K562 (cell line): ENCODE measurements at regions not wholly inside any gene's neighbourhood (a gene's known extent, or its start where the extent isn't known, plus 50 kb on each side); places are given as distances from the start of the nearest gene placed in this dataset.

ENCODE experiments used
- TF ChIP-seq, protein P1 (sequence below): fragments of 200-600 bp; sonication (generic); IDR thresholded peaks from one replicate; pipeline ENCODE4 v1.6.1; 2012; ENCODE audit warnings: mild to moderate bottlenecking, low read depth, low read length, inconsistent platforms

DNA sequence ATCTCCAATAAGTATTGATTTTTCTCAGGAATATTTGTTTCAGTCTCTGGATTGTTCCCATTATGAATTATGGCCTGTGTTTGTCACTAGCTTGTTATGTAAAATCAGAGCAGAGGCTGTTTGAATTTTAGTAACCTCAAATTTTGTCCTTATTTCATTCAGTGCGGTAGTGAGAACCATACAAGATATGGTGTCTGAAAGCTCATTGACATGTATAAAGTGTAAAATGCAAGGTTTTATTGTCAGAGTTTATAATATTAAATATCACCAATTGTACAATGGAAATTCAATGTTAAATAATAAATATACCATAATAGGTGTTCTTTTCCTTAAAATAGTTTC, 353.3 kb upstream of the SYNCRIP start (continued):
- TF ChIP-seq, protein P1, sequence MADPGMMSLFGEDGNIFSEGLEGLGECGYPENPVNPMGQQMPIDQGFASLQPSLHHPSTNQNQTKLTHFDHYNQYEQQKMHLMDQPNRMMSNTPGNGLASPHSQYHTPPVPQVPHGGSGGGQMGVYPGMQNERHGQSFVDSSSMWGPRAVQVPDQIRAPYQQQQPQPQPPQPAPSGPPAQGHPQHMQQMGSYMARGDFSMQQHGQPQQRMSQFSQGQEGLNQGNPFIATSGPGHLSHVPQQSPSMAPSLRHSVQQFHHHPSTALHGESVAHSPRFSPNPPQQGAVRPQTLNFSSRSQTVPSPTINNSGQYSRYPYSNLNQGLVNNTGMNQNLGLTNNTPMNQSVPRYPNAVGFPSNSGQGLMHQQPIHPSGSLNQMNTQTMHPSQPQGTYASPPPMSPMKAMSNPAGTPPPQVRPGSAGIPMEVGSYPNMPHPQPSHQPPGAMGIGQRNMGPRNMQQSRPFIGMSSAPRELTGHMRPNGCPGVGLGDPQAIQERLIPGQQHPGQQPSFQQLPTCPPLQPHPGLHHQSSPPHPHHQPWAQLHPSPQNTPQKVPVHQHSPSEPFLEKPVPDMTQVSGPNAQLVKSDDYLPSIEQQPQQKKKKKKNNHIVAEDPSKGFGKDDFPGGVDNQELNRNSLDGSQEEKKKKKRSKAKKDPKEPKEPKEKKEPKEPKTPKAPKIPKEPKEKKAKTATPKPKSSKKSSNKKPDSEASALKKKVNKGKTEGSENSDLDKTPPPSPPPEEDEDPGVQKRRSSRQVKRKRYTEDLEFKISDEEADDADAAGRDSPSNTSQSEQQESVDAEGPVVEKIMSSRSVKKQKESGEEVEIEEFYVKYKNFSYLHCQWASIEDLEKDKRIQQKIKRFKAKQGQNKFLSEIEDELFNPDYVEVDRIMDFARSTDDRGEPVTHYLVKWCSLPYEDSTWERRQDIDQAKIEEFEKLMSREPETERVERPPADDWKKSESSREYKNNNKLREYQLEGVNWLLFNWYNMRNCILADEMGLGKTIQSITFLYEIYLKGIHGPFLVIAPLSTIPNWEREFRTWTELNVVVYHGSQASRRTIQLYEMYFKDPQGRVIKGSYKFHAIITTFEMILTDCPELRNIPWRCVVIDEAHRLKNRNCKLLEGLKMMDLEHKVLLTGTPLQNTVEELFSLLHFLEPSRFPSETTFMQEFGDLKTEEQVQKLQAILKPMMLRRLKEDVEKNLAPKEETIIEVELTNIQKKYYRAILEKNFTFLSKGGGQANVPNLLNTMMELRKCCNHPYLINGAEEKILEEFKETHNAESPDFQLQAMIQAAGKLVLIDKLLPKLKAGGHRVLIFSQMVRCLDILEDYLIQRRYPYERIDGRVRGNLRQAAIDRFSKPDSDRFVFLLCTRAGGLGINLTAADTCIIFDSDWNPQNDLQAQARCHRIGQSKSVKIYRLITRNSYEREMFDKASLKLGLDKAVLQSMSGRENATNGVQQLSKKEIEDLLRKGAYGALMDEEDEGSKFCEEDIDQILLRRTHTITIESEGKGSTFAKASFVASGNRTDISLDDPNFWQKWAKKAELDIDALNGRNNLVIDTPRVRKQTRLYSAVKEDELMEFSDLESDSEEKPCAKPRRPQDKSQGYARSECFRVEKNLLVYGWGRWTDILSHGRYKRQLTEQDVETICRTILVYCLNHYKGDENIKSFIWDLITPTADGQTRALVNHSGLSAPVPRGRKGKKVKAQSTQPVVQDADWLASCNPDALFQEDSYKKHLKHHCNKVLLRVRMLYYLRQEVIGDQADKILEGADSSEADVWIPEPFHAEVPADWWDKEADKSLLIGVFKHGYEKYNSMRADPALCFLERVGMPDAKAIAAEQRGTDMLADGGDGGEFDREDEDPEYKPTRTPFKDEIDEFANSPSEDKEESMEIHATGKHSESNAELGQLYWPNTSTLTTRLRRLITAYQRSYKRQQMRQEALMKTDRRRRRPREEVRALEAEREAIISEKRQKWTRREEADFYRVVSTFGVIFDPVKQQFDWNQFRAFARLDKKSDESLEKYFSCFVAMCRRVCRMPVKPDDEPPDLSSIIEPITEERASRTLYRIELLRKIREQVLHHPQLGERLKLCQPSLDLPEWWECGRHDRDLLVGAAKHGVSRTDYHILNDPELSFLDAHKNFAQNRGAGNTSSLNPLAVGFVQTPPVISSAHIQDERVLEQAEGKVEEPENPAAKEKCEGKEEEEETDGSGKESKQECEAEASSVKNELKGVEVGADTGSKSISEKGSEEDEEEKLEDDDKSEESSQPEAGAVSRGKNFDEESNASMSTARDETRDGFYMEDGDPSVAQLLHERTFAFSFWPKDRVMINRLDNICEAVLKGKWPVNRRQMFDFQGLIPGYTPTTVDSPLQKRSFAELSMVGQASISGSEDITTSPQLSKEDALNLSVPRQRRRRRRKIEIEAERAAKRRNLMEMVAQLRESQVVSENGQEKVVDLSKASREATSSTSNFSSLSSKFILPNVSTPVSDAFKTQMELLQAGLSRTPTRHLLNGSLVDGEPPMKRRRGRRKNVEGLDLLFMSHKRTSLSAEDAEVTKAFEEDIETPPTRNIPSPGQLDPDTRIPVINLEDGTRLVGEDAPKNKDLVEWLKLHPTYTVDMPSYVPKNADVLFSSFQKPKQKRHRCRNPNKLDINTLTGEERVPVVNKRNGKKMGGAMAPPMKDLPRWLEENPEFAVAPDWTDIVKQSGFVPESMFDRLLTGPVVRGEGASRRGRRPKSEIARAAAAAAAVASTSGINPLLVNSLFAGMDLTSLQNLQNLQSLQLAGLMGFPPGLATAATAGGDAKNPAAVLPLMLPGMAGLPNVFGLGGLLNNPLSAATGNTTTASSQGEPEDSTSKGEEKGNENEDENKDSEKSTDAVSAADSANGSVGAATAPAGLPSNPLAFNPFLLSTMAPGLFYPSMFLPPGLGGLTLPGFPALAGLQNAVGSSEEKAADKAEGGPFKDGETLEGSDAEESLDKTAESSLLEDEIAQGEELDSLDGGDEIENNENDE = no peak
